Retinal pigment epithelial cell (primary cell): ENCODE measurements at regions not wholly inside any gene's neighbourhood (a gene's known extent, or its start where the extent isn't known, plus 50 kb on each side); places are given as distances from the start of the nearest gene placed in this dataset.

Experiments used
- DNase-seq: peaks from one replicate; pipeline ENCODE4 v3.0.0-alpha.2; 2010; ENCODE audit warnings: low read depth
- H3K4me3 ChIP-seq: 2 replicates; pipeline ENCODE4 v1.5.1; 2011; ENCODE audit warnings: mild to moderate bottlenecking, low read length, control low read depth, moderate library complexity
- TF ChIP-seq, protein P1 (sequence below): conservative IDR thresholded peaks from 2 replicates; pipeline ENCODE4 v1.5.1; 2011; ENCODE audit warnings: low read depth, low read length, control low read depth, inconsistent platforms

DNA sequence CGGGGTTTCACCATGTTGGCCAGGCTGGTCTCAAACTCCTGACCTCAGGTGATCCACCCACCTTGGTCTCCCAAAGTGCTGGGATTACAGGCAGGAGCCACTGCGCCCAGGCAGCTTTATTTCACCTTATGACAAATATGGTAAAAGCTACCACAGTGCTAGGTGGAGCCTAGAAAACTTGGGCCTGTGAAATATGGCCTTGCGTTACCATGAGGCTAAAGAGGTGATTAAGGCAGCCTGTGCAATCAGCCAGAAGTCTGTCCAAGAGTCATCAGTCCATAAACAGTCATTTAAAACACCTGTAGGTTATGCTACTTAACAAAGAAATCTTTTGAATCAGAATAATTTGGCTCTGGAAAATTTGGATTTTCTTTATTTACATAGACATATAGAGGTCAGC, 114.8 kb upstream of the ANKH start:
- TF ChIP-seq, protein P1, sequence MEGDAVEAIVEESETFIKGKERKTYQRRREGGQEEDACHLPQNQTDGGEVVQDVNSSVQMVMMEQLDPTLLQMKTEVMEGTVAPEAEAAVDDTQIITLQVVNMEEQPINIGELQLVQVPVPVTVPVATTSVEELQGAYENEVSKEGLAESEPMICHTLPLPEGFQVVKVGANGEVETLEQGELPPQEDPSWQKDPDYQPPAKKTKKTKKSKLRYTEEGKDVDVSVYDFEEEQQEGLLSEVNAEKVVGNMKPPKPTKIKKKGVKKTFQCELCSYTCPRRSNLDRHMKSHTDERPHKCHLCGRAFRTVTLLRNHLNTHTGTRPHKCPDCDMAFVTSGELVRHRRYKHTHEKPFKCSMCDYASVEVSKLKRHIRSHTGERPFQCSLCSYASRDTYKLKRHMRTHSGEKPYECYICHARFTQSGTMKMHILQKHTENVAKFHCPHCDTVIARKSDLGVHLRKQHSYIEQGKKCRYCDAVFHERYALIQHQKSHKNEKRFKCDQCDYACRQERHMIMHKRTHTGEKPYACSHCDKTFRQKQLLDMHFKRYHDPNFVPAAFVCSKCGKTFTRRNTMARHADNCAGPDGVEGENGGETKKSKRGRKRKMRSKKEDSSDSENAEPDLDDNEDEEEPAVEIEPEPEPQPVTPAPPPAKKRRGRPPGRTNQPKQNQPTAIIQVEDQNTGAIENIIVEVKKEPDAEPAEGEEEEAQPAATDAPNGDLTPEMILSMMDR: no peak
- no peak overlapping the region for H3K4me3 ChIP-seq
- DNase-seq: no peak

DNA sequence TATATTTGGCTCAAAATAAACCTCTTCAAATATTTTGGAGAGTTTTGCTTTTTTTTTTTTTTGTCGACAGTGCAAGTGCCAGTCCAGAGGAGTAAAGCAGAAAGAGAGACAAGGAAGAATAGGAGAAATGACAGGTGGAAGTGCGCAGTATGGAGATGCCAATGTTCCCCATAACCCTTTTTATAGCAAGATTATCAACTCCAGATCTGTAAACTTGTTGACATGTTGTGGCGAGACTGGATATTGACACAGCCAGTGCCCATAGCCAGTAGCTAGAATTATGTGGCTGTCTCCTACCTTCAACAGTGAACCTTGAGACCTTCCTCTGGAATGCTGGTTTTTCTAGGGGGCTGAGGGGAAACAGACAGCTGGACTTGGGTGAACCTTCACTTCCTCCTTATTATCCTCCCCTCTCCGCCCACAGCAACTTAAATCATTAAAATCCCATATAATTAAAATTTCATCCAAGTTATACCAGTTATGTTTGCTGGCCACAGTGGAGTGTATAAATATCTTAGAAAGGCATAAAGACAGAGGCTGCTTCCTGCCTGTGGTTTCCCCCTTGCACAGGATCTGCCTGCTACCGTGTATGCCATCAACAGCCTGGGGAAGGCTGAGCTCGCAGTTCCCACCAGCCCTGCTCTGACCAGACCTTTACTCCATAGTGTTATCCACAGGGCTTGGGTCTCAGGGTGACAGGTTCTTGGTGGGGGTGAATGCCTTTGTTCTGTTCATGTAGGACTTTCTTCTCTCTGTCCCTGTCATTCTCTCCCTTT, 112.3 kb upstream of the ANKH start:
- H3K4me3 ChIP-seq: no peak overlapping the region
- no peak for DNase-seq
- TF ChIP-seq, protein P1: no peak

DNA sequence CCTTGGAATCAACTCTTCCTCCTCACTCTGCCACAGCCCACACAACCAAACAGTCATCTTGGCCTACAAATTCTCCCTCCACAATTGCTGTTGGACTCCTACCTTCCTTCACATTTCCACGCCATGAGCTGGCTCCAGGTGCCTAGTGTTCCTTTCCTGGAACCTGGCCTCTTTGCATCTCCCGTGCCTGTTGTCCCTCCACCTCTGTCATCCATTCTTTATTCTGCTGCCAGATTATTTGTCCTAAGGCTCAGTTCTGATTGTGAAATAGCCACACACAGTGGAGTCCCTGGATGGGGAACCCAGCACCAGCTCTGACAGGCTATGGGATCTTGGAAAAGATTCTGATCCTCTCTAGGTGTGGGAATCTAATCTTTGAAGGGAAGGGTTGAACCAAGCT, 109.1 kb upstream of the ANKH start:
- DNase-seq: no peak

DNA sequence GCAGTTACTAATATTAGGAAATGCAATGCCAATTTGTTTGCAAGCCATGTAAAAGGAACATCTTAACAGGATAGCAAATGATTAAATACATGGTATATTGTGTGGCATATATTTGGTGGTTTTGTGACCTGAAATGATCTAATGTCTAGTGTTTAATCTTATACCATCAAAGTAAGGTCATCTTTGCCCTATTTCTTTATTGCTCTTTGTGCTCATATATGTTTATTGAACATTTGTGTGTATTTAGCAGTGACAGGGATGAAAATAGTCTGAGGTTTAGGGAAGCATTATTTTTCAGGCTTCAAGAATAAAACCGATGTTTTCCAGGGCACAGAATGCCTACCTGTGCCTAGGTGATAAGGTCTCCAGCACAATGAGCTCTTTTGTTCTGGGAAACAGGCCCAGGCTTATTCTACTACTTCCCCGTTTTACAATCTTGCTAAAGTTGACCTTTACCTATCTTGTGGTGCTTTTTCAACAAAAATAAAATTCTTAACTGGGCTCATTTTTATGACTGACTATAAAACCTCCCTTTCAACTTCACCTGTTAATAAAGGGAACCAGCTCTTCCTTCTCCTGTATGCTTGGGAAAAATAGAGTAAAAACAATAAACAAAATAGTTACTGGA, 105.6 kb upstream of the ANKH start:
- H3K4me3 ChIP-seq: no peak overlapping the region
- no peak for DNase-seq
- TF ChIP-seq, protein P1: no peak

More for the DNA sequence above, 109.1 kb upstream of the ANKH start:
- TF ChIP-seq, protein P1: no peak
- H3K4me3 ChIP-seq: no peak overlapping the region

DNA sequence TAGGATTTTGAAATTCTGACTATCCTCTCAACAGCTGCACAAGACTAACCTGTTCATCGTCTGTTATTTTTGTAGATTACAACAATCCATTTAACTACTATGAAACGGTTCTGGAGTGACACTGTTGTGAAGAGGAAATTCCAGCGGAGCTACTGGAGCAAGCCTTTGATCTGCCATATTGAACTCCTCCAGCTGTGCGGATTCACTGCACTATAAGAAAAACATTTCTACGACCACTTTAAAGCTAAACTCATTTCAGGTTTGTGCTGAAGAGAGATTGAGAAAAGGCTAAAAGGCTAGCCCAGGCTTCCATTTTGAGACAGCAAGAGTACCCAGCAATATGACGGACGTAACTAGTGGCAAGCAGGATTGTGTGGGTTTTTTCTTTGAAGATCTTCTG, 104.9 kb upstream of the ANKH start:
- DNase-seq: no peak
- TF ChIP-seq, protein P1: no peak
- no peak overlapping the region for H3K4me3 ChIP-seq

DNA sequence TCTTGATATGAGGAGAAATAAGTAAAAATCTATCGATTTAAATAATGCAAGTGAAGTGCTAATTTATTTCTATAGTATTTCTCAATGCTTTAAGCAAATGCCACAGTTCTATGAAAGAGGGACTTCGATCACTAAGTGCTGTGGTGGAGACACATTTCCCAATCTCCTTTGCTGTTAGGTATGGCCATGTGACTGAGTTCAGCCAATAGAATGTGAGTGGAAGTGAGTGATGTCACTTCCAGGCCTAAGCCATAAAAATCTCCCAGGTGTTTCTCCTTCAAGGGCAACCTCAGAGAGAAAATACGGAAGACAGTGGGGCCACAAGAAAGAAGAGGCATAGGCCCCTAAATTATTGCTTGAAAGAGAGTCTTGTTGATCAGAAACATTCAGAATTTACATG, 100.3 kb upstream of the ANKH start:
- H3K4me3 ChIP-seq: no peak overlapping the region

More for the DNA sequence above, 100.3 kb upstream of the ANKH start:
- no peak for DNase-seq
- TF ChIP-seq, protein P1: no peak
